HS-27A (cell line): ENCODE measurements at regions not wholly inside any gene's neighbourhood (a gene's known extent, or its start where the extent isn't known, plus 50 kb on each side); places are given as distances from the start of the nearest gene placed in this dataset.

Experiments
- DNase-seq: peaks from one replicate; pipeline ENCODE4 v3.0.0-alpha.2; 2012; ENCODE audit warnings: low read depth, missing footprints

GRCh38 chr16:11440657-11441012, 95.4 kb downstream of the RMI2 start:
- DNase-seq = no peak

GRCh38 chr16:11445486-11445885, 100.2 kb downstream of the RMI2 start:
- no peak for DNase-seq

- DNase-seq = no peak
Measured at GRCh38 chr16:11446566-11447119, 101.4 kb downstream of the RMI2 start.

GRCh38 chr16:11447272-11447671, 102.0 kb downstream of the RMI2 start:
- no peak for DNase-seq

DNA sequence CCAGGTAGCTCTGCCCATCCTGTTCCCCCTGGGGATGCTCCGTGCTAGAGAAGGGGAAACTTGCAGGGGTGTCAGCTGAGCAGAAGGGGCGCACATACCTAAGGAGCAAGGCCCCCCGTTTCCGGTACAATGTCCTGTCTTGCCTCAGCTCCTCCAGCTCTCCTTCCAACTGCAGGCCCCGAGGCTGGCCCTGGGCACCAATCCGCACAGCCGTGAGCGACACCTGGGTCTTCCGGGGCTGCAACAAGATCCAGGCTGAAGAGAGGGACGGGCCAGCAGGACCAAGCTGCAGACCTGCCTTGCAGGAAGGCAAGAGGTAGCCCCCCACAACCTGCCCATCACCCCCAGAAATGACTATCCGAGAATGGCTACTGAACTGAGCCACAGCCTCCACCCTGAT, 102.6 kb downstream of the RMI2 start:
- no peak for DNase-seq

- no peak for DNase-seq
Measured at GRCh38 chr16:11448796-11449416, 103.6 kb downstream of the RMI2 start.

DNA sequence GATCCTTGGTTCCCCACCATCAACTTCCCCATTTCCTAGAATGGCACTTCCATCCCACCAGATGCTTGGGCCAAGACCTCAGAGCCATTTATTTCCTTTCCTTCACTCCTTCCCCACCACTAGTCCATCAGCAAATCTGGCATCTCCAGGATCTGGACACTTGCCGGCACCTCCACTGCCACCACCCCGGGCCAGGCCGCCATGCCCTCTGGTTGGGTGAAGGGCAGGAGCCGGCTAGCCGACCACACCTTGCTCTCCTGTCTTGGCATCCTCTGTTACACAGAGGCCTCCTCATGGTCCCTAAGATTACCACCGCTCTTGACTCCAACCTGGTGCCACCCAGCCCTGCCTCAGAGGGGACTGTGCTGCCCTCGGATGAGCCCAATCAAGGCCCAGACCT, 104.5 kb downstream of the RMI2 start:
- no peak for DNase-seq

DNA sequence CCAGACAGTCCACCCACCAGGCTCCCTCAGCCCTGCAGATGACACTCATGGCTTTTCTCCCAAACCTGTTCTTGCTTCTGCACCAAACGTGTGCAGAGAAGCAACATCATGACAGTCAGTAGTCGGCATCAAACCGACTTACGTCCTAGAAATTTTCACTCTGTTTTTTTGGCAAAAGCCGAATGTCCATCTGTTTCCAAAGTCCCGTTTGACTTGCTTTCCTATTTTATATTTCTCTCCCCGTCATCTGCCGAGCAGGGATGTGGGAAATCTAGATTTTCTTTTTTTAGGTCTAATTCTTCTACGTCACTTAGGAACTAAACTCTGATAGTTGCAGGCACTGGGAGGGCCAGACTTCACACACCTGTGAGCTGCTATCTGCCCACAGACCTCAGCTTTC, 104.9 kb downstream of the RMI2 start:
- DNase-seq = no peak

DNA sequence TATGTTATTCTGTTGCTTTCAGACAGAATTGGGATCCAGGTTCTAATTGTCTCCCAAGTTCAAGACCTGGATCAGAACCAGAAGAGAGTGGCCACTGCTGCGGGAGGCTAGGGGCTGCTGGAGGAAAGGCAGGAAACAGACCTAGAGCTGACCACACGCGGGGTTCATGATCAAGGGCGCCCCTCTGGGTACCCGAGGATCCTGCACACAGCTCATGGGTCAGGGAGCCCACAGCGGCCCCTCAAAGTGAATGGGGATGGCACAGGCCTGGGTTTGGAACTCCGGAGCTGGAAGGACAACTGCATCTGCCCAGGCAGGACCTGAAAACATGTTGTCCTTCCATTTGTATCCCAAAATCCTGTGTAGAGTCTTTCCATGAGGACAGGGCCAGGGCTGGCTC, 107.0 kb downstream of the RMI2 start:
- no peak for DNase-seq

GRCh38 chr16:11452746-11453389, 107.6 kb downstream of the RMI2 start:
- DNase-seq = no peak

GRCh38 chr16:11456741-11457140, 111.5 kb downstream of the RMI2 start:
- DNase-seq = no peak

DNA sequence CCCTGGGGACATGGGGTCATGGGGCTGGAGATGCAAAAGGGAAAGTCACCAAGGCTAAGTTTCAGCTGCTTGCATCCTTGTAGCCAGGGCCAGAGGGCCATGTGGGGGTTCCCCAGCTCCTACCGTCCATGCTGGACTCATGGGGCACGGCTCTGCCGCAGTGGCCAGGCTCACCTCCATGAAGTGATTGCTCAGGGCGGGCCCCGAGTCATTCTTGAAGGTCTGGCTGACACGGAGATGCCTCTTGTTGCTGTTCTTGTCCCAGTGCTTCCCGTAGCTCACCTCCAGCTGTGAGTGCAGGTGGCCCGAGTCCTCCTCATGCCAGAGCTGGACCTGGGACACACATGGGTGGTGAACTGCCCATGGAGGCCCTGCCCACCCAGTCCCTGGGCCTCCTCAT, 114.5 kb downstream of the RMI2 start:
- DNase-seq = no peak

GRCh38 chr16:11460820-11461594, 115.7 kb downstream of the RMI2 start:
- no peak for DNase-seq

DNA sequence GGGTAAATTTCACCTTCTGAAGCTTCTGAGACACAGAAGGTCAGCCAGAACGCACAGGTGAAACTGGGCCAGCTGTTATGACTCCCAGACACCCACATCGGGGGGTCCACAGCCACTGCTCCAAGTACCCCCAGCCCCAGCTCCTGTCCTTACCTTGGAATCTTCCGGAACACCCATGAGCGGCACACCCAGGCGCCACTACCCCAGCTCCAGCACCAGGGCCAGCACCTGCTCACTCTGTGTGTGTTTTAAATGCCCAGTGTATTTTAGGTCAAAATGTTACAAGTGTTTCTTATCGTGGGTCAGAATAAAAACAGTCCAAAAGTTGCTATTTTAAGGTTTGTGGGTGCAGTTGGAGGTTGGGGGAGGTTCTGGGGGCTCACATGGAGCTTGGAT, 116.3 kb downstream of the RMI2 start:
- no peak for DNase-seq

DNA sequence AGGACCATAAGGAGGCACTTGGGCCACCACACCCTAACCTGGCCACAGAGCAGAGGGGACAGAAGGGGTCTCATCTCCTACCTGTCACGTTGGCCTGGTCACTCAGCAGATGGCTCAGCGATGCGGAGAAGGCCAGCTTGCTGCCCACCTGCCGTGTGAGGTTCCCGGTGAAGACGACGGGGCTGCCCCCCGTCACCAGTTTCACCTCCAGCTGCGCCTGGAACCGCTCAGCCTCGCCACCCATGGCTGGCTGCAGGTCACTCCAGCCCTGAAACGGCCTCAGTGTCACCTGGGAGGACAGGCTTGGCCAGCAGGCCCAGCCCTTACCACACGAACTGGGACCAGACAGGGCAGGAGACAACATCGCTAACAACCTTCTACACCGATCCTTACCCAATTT, 116.8 kb downstream of the RMI2 start:
- DNase-seq = no peak

DNA sequence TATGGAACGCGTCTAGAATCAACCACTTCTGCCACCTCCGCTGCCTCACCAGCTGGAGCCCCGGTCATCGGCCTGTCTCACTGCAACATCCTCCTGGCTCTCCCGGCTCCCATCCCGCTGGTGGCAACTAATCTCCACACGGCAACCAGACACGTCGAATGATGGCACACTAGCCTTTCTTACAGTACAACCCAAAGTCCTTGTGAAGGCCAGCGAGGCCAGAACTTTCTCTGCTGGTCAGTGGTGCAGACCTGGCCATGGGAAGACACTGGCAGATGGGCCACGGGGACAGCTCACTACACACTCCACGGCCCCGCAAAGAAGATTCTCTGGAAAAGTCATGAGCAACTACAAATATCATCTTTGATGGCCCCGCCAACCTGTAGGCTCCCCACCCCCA, 117.6 kb downstream of the RMI2 start:
- DNase-seq = no peak

DNA sequence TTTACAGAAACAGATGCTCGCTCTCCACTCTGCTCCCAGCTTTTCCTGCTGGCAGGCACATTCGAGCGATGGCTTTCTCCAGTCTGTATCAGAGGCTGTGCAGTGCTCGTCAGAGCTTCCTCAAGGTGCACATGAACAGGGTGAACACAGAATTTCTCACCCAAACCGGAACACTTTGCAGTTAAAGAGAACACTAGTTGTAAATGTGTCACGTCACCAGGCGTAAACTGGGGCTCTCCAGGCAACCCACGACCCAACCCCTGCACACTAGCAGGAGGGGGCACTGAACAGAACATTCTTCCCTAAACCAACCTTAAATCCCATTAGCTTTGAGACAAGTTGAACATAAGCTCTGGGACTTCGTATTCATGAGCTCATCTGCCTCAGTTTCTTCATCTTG, 119.0 kb downstream of the RMI2 start:
- DNase-seq = no peak

DNA sequence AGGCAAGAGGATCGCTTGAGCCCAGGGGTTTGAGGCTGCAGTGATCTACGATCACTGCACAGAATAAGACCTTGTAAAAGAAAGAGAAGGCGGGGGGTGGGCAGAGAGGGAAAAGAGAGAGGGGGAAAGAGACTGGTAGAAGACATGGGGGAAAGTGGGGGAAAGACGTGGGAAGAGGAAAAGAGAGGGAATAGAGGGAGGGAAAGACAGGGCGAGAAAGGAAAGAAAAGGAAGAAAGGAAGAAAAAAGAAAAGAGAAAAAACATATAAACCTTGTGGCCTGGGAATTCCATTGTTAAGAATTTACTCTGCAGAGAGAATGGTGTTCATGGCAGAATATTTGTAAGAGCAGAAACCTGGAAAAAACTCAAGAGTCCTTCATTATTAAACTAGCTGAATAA, 120.4 kb downstream of the RMI2 start:
- no peak for DNase-seq

GRCh38 chr16:11470676-11471415, 115.9 kb downstream of the LITAF start:
- no peak for DNase-seq

DNA sequence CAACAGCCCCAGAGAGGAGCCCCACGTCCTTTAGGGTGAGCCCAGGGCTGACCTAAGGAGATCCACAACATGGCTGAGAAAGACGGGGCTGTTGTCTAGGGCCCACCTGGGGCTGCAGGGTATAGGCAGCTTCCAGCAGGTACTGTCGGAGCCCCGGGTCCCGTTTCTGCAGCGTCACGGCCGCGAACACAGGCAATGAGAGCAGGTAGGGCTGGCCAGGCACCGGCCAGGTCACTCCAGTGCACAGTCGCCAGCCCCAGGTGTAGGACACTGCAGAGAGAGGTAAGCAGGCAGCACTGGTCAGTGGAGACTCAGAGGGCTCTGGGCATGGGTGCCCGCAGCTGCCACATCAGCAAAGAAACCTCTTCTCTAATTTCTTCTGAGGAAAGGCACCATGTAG, 115.2 kb downstream of the LITAF start:
- DNase-seq = no peak

DNA sequence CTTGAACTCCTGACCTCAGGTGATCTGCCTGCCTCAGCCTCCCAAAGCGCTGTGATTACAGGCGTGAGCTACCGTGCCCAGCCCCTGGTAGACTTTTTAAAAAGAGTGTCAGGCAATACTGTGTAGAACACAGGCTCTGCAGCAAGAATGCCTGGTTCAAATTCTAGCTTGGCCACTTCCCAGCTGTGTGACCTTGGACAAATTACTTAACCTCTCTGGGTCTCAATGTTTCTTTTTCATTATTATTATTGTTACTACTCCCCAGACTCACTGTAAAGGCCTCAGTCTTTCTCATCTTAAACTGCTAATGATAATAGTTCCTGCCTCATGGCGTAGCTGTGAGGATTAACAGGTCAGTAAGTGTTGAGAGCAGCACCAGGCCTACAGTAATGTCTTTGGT, 114.3 kb downstream of the LITAF start:
- no peak for DNase-seq

DNA sequence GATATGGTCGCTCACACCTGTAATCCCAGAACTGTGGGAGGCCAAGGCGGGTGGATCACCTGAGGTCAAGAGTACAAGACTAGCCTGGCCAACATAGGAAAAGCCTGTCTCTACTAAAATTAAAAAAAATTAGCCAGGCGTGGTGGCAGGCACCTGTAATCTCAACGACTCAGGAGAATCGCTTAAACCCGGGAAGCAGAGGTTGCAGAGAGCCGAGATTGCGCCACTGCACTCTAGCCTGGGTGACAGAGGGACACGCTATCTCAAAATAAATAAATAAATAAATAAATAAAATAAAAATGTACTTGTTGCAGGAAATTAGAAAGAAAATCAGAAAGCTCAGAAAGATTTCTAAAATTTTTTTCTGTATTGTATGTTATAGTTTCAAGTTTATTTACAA, 113.9 kb downstream of the LITAF start:
- no peak for DNase-seq

DNA sequence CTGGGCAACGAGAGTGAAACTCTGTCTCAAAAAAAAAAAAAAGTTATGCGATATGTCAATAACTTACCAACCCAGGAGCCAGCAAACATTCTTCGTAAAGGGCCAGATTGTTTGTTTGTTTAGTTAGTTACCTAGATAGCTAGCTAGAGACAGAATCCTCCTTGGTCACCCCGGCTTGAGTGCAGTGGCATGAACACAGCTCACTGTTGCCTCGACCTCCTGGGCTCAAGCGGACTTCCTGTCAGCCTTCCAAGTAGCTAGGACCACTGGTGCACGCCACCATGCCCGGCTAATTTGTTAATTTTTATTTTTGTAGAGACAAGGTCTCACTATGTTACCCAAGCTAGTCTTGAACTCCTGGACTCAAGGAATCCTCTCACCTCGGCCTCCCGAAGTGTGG, 113.0 kb downstream of the LITAF start:
- DNase-seq = no peak
